ENCODE measurements at regions not wholly inside any gene's neighbourhood (a gene's known extent, or its start where the extent isn't known, plus 50 kb on each side); places are given as distances from the start of the nearest gene placed in this dataset.

- intact Hi-C loops (cut with micrococcal nuclease): no loop called here
Observed at GRCh38 chr2:230640540-230641011, 72.1 kb upstream of the CAB39 start.

GRCh38 chr2:230642966-230643365, 69.7 kb upstream of the CAB39 start:
- intact Hi-C loops (cut with micrococcal nuclease): loop anchor here (2.0 kb wide), 1 partner anchor 26 kb away; no protein-coding TSS in a partner anchor

GRCh38 chr2:230643576-230644291, 68.9 kb upstream of the CAB39 start:
- intact Hi-C loops (cut with micrococcal nuclease): loop anchor here (1.0 to 2.0 kb wide), 2 partner anchors 18 to 27 kb away; no protein-coding TSS in a partner anchor

GRCh38 chr2:230644356-230644935, 68.2 kb upstream of the CAB39 start:
- intact Hi-C loops (cut with micrococcal nuclease): loop anchor here (1.0 kb wide), 1 partner anchor 17 kb away; no protein-coding TSS in a partner anchor

DNA sequence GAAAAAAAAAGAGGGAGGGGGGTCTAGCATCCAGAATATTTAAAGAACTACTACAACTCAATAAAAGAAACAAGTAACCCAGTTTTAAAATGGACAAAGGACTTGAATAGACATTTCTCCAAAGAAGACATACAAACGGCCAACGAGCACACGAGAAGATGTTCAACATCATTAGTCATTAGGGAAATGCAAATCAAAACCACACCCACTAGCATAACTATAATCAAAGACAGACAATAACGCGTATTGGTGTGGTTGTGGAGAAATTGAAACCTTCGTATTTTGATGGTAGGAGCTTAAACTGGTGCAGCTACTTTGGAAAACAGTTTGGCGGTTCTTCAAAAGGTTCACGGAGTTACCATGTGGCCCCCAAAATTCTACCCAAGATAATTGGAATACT, 64.3 kb upstream of the CAB39 start:
- intact Hi-C loops (cut with micrococcal nuclease): no loop called here

DNA sequence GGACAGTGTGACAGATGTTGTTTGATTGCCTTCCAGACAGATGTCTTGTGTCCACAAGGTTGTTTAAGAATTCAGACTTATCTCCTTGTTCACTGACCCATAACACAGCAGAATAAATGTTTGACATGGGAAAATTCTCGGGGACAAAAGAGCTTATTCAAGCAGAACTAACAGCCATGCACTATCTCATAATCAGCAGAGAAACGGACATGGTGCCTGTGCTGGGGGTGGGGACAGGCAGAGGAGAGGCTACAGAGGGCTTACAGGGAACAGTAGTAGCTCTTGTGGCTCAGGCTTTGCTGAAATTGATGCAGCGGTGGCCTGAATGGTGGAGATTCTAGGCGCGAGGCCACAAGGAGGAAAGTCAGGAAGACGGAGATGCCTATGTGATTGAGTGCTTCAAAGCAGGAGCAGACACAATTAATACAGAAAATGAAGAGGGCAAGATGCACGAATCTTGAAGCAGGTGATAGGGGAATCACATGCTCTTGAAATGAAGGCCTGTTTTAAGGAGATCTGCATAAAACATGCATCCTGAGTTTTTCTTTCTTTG, 62.0 kb upstream of the CAB39 start:
- intact Hi-C loops (cut with micrococcal nuclease): loop anchor here (10.0 kb wide), 1 partner anchor 404 kb away; the partner anchor contains the start of gene PSMD1

DNA sequence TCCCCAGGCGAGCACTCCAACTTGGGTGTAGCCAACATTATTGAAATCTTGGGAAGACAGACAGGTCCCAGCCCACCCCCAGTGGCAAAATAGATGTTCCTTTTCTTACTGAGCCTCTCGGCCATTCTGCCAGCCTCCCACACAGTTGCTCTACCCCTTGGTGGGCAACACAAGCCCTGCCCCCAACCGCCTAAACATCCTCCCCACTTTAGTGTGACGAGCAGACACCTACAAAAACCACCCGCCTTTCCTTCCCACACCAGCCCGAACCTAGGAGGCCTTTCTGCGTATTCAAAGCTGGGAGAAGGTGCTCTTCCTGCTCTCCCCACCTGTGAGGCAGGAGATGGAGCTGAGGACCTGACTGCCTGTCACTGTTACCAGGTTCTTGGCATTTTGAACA, 58.6 kb upstream of the CAB39 start:
- intact Hi-C loops (cut with micrococcal nuclease): loop anchor here (10.0 kb wide), 1 partner anchor 401 kb away; the partner anchor contains the start of gene PSMD1

DNA sequence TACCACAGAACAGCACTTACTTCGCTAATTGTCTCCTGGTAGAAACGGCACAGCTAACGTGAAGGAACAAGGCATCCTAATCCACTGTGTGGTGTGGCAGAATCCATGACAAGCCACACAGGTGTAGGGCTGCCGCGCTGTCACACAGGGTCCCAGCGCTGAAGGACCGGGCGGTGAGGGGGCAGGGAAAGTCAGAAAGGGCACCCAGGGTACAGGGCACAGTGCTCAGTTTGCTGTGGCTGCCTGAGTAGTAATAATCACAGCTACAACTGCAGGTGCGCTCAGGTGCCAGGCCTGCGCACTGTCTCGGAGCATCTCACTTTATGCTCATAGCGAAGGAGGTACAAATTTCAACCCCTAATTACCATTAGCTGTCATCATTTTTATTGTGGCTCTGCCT, 55.2 kb upstream of the CAB39 start:
- intact Hi-C loops (cut with micrococcal nuclease): loop anchor here (5.0 to 10.0 kb wide), 2 partner anchors 397 to 590 kb away; partner anchors contain the start of genes PSMD1 and SLC16A14

- intact Hi-C loops (cut with micrococcal nuclease): loop anchor here (2.0 to 10.0 kb wide), 4 partner anchors 43 to 591 kb away; partner anchors contain the start of genes PSMD1, SLC16A14 and SP100
Observed at GRCh38 chr2:230657906-230658305, 54.7 kb upstream of the CAB39 start.

- intact Hi-C loops (cut with micrococcal nuclease): loop anchor here (2.0 to 10.0 kb wide), 4 partner anchors 44 to 591 kb away; partner anchors contain the start of genes PSMD1, SLC16A14 and SP100
Observed at GRCh38 chr2:230658577-230658876, 54.1 kb upstream of the CAB39 start.

DNA sequence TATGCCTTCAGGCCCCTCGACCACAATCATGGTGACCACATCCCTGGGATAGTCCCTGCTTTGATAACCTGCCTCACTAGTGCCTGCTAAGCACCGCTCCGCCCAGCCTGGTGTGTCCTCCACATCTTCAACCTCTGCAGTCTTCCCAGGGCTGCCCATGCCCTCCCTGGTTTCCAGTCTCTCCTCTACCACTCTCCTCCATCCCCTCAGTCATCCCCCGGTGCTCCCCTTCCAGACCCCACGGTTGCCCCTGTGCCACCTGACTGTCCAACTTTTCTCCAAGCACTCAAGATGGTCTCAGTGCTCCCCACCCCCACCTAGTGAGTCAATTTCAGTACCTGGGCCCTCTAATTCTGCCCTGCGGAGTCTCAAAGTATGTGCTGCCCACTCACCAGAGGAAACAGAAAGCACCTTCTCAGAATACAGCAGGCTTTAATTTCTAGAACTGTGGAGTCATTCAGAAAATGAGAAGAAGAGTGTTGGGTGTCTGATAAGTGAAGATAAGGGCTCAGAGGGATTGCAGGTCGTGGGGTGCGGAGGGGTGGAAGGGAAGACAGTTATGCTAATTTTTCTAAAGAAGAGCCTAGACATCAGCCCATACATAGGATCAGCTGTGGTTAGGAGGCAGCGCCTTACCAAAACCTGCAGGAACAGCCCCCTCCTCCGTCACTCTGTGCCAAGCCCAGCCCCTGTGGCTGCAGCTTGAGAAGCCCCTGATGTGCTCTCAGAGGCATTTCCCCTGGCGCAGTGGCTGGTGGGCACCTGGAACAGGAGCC, 53.6 kb upstream of the CAB39 start:
- intact Hi-C loops (cut with micrococcal nuclease): loop anchor here (1.0 to 10.0 kb wide), 6 partner anchors 44 to 592 kb away; partner anchors contain the start of genes CAB39, PSMD1, SLC16A14 and SP100

DNA sequence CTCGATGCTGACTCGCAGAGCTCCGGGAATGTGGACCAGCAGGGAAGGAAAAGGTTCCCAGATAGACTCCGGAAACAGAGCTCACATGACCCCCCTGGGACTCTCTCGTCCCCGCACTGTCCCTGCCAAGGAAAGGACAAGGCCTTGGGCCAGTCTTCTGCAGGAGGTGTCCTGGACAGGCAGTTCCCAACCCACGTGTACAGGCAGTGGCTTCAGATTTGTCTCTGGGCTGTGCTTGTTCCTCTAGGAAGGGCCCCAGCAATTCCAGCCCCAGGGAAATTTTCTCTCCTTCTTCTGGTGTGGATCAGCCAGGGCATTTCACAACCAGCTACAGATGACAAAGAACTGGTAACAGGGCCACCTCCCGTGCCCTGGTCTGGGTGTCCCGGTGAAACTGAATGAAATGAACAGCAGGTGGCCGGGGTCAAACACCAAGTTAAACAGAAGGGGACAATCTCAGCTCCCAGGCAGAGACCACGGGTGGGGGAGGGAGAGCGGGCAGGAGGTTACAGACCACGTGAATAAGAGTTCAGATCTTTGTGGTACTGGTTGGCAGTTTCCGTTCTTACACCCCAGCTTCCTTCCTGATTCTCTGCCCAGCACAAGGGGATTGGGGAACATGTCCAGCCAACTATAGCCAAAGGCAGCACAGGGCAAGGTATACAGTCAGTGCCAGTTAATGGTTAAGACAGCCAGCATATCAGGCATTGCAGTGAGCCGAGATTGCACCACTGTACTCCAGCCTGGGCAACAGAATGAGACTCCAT, 52.2 kb upstream of the CAB39 start:
- intact Hi-C loops (cut with micrococcal nuclease): loop anchor here (1.0 to 5.0 kb wide), 3 partner anchors 16 to 438 kb away; no protein-coding TSS in a partner anchor

GRCh38 chr2:230661072-230661957, 51.3 kb upstream of the CAB39 start:
- intact Hi-C loops (cut with micrococcal nuclease): loop anchor here (1.0 to 5.0 kb wide), 3 partner anchors 17 to 439 kb away; no protein-coding TSS in a partner anchor

Measured in T-helper 2 cell treated with Interferon-gamma antibody and Interleukin-4, amounts not matched to agents 100 ng/mL and 5 ng/mL, for 36 hours (primary cell).